GM12865 (cell line): ENCODE measurements at regions not wholly inside any gene's neighbourhood (a gene's known extent, or its start where the extent isn't known, plus 50 kb on each side); places are given as distances from the start of the nearest gene placed in this dataset.

Experiments used
- DNase-seq: peaks from one replicate; pipeline ENCODE4 v3.0.0; 2010; ENCODE audit warnings: low read depth
- H3K4me3 ChIP-seq: 2 replicates; pipeline ENCODE4 v1.5.1; 2011; ENCODE audit warnings: mild to moderate bottlenecking, low read depth, low read length, control low read depth
- TF ChIP-seq, protein P1 (sequence below): IDR thresholded peaks from 2 replicates; pipeline ENCODE4 v1.5.1; 2011; ENCODE audit warnings: low read length, control low read depth, low read depth, inconsistent platforms; ENCODE audit not compliant: insufficient read depth; ENCODE audit errors: missing control alignments

DNA sequence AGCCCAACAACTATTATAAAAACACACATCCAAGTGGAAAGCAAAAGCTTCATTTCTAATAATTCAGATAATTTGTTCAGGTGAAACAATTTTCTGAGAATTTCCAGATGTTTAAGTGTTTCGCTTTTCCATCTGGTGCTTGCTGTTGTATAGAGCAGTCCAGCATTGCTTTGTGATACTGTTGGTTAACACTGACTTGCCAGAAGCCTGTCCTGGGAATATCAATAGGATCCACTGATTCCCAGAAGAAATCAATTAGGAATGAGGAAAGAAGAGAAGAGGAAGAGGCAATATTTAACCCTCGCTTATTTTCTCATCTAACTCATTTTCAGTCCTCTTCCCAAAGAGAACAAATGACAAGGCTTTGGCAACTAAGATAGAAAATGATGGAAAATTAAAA, 94.9 kb upstream of the DDIT4L start:
- no peak overlapping the region for H3K4me3 ChIP-seq
- TF ChIP-seq, protein P1, sequence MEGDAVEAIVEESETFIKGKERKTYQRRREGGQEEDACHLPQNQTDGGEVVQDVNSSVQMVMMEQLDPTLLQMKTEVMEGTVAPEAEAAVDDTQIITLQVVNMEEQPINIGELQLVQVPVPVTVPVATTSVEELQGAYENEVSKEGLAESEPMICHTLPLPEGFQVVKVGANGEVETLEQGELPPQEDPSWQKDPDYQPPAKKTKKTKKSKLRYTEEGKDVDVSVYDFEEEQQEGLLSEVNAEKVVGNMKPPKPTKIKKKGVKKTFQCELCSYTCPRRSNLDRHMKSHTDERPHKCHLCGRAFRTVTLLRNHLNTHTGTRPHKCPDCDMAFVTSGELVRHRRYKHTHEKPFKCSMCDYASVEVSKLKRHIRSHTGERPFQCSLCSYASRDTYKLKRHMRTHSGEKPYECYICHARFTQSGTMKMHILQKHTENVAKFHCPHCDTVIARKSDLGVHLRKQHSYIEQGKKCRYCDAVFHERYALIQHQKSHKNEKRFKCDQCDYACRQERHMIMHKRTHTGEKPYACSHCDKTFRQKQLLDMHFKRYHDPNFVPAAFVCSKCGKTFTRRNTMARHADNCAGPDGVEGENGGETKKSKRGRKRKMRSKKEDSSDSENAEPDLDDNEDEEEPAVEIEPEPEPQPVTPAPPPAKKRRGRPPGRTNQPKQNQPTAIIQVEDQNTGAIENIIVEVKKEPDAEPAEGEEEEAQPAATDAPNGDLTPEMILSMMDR = no peak
- DNase-seq = no peak

DNA sequence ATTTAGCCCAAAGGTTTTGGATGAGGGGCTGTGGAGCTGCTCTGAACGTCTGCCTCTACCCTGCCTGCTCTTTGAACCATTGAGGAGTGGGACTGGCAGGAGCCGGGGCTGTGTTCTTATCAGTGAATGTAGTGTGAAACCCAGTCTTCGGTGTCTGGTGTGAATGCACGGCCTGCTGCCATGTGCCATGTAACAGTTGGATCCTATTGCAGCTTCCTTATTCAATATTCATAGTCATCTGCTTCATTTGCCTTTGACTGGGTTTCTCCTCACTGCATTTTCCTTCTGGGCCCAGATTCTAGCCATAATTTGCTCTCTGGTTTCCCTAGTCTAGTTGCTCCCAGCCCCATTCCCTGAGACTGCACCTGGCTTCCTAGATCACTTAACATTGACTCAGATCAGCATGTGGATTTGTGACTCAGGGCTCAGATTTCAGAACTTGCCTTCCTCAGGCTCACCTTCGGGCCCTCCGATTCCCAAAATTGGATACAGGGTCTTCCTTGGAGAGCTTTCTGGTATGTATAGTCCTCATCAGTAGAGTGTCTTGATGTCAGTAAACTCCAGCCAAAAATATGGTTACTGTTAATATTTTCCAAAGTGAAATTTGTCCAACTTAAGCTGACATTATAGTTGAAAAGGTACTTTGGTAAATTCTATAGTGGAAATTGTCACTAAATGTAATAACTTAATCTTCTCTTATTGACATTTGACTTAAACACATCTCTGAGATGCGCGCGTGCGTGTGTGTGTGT, 94.0 kb upstream of the DDIT4L start:
- DNase-seq = no peak
- H3K4me3 ChIP-seq = no peak overlapping the region
- TF ChIP-seq, protein P1 = no peak

DNA sequence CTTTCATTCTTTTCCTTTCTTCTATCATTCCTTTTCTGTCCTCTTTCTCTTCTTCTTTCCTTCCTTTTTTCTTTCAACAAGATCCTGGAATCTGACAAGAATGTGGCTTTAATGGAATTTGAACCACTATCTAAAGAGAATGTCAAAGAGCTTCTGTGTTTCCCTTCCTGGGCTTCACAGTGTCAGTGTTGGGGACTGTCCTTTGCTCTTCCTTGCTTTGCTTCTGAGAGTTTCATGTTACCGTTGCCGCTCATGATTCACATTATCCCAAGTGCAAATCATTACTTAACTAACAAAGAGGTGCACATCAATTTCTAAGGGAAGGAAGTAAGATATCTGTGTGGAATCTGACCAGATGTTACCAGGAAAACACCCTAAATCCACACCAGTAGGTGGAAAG, 90.5 kb upstream of the DDIT4L start:
- TF ChIP-seq, protein P1 = no peak
- H3K4me3 ChIP-seq = no peak overlapping the region
- no peak for DNase-seq

GRCh38 chr4:100278567-100278966, 88.3 kb upstream of the DDIT4L start:
- TF ChIP-seq, protein P1 = no peak
- DNase-seq = no peak
- no peak overlapping the region for H3K4me3 ChIP-seq

DNA sequence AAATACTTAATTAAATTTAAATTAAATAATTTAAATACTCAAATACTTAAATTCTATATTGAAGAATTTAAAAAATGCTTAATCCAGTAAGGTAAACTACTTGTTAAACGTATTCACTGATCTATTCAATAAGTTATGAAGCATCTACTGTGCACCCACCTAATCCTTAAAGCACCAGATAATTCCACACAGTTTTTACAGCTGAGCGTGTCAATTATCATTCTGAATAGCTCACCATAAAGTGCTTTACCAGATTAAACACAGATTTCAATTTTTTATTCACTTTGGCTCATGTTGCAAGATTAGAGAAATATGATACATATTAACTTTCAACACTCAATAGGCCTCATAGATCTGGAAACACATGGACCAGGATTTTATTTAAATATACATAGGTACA, 79.2 kb upstream of the DDIT4L start:
- no peak for DNase-seq
- no peak overlapping the region for H3K4me3 ChIP-seq
- TF ChIP-seq, protein P1 = no peak

GRCh38 chr4:100268789-100269188, 78.5 kb upstream of the DDIT4L start:
- TF ChIP-seq, protein P1 = no peak
- DNase-seq = no peak
- H3K4me3 ChIP-seq = no peak overlapping the region

DNA sequence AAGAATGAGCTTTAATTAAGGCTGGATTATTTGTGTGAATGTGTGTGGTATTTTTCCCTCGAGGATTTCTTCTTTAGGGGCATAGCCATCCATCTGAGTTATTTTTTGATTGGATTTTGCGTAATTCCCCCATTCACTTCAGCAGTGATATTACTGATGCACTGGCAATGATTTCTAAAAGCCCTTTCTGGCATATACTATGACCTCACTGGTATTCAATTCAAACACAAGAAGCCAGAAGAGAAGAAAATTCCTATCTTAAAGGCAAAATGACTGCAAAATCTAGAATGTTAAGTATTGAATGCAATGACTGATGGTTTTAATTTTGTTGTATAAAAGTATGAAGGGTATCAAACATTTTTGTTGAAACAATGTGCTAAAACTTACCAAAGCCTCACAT, 71.1 kb upstream of the DDIT4L start:
- TF ChIP-seq, protein P1 = no peak
- H3K4me3 ChIP-seq = no peak overlapping the region

More for the DNA sequence above, 71.1 kb upstream of the DDIT4L start:
- no peak for DNase-seq
